ENCODE measurements at regions not wholly inside any gene's neighbourhood (a gene's known extent, or its start where the extent isn't known, plus 50 kb on each side); places are given as distances from the start of the nearest gene placed in this dataset.

- Histone ChIP-seq H2AFZ (ENCODE audit: low read length) (no peak overlapping the region), H4K20me1 (ENCODE audit: insufficient read depth, low read length) (no peaks in the 10 kb centered on the region), H3K9ac (ENCODE audit: low read length) (no peak overlapping the region), H3K79me2 (ENCODE audit: low read length) (no peaks in the 10 kb centered on the region), H3K4me1 (ENCODE audit: low read length) (no peaks in the 10 kb centered on the region), H3K4me3 (ENCODE audit: low read length) (no peak overlapping the region), H3K27ac (ENCODE audit: low read length) (no peak overlapping the region), H3K27me3 (replicated peaks; ENCODE audit: insufficient read depth, low read length) (no peaks in the 10 kb centered on the region), H3K4me2 (ENCODE audit: low read depth, low read length) (no peak overlapping the region), H3K9me3 (replicated peaks; ENCODE audit: insufficient read depth, low read length) (no peaks in the 10 kb centered on the region), H3K9me2 (replicated peaks; ENCODE audit: insufficient read depth, low read length) (no peaks in the 10 kb centered on the region), H3F3A (ENCODE audit: insufficient read depth, low read length) (no peaks in the 10 kb centered on the region), H3K36me3 (replicated peaks; ENCODE audit: insufficient read depth, low read length) (no peaks in the 10 kb centered on the region)
- DNase-seq: no peak
- no peak for TF ChIP-seq CTCF (IDR thresholded peaks at IDR 0.05; ENCODE audit: low read length)
- no peak for TF ChIP-seq EZH2phosphoT487 (IDR thresholded peaks at IDR 0.05; ENCODE audit: low read length)
- TF ChIP-seq EZH2 (optimal IDR thresholded peaks at IDR 0.05; ENCODE audit: low read depth, low read length): no peak
These were observed 280.6 kb upstream of the MEOX2 start for GRCh38 chr7:15967121-15967520.

- no peaks in the 10 kb centered on the region for H3K27me3 ChIP-seq (replicated peaks; ENCODE audit: insufficient read depth, low read length)
- H3K9me2 ChIP-seq (replicated peaks; ENCODE audit: insufficient read depth, low read length): no peaks in the 10 kb centered on the region
- H3K4me3 ChIP-seq (ENCODE audit: low read length): no peak overlapping the region
- no peaks in the 10 kb centered on the region for H4K20me1 ChIP-seq (ENCODE audit: insufficient read depth, low read length)
- no peak overlapping the region for H3K9ac ChIP-seq (ENCODE audit: low read length)
- H3K36me3 ChIP-seq (replicated peaks; ENCODE audit: insufficient read depth, low read length): no peaks in the 10 kb centered on the region
- H2AFZ ChIP-seq (ENCODE audit: low read length): no peak overlapping the region
- no peaks in the 10 kb centered on the region for H3K79me2 ChIP-seq (ENCODE audit: low read length)
- TF ChIP-seq CTCF (IDR thresholded peaks at IDR 0.05; ENCODE audit: low read length): no peak
- TF ChIP-seq EZH2 (optimal IDR thresholded peaks at IDR 0.05; ENCODE audit: low read depth, low read length): no peak
- TF ChIP-seq EZH2phosphoT487 (IDR thresholded peaks at IDR 0.05; ENCODE audit: low read length): no peak
- H3K4me1 ChIP-seq (ENCODE audit: low read length): no peaks in the 10 kb centered on the region
- no peak for DNase-seq
- H3K9me3 ChIP-seq (replicated peaks; ENCODE audit: insufficient read depth, low read length): no peaks in the 10 kb centered on the region
- no peak overlapping the region for H3K4me2 ChIP-seq (ENCODE audit: low read depth, low read length)
- H3F3A ChIP-seq (ENCODE audit: insufficient read depth, low read length): no peaks in the 10 kb centered on the region
- no peak overlapping the region for H3K27ac ChIP-seq (ENCODE audit: low read length)
These were observed 276.7 kb upstream of the MEOX2 start for GRCh38 chr7:15963206-15963605.

GRCh38 chr7:15954671-15955354 lies 268.3 kb upstream of the MEOX2 start:
- Histone ChIP-seq H3K27ac (ENCODE audit: low read length) (no peak overlapping the region), H3K27me3 (replicated peaks; ENCODE audit: insufficient read depth, low read length) (no peaks in the 10 kb centered on the region), H3K9me2 (replicated peaks; ENCODE audit: insufficient read depth, low read length) (no peaks in the 10 kb centered on the region), H4K20me1 (ENCODE audit: insufficient read depth, low read length) (no peaks in the 10 kb centered on the region), H3K9me3 (replicated peaks; ENCODE audit: insufficient read depth, low read length) (no peaks in the 10 kb centered on the region), H3K79me2 (ENCODE audit: low read length) (no peaks in the 10 kb centered on the region), H3K4me2 (ENCODE audit: low read depth, low read length) (no peak overlapping the region), H3K9ac (ENCODE audit: low read length) (no peak overlapping the region), H2AFZ (ENCODE audit: low read length) (no peak overlapping the region), H3K4me3 (ENCODE audit: low read length) (no peak overlapping the region), H3F3A (ENCODE audit: insufficient read depth, low read length) (no peaks in the 10 kb centered on the region), H3K4me1 (ENCODE audit: low read length) (no peaks in the 10 kb centered on the region), H3K36me3 (replicated peaks; ENCODE audit: insufficient read depth, low read length) (no peaks in the 10 kb centered on the region)
- TF ChIP-seq EZH2 (optimal IDR thresholded peaks at IDR 0.05; ENCODE audit: low read depth, low read length) (no peak), CTCF (IDR thresholded peaks at IDR 0.05; ENCODE audit: low read length) (no peak), EZH2phosphoT487 (IDR thresholded peaks at IDR 0.05; ENCODE audit: low read length) (no peak)
- DNase-seq: no peak

Measured in MM.1S (cell line).